Osteoblast (primary cell): ENCODE measurements at regions not wholly inside any gene's neighbourhood (a gene's known extent, or its start where the extent isn't known, plus 50 kb on each side); places are given as distances from the start of the nearest gene placed in this dataset.

Source experiments
- DNase-seq: peaks from one replicate; pipeline ENCODE4 v3.0.0; 2011; ENCODE audit warnings: low spot score, mixed read lengths; ENCODE audit not compliant: insufficient read length; ENCODE audit errors: missing footprints
- H2AFZ ChIP-seq: 2 replicates; pipeline ENCODE4 v1.6.0; 2011; ENCODE audit warnings: mild to moderate bottlenecking, low read length
- H3K27ac ChIP-seq: 2 replicates; pipeline ENCODE4 v1.5.1; 2011; ENCODE audit warnings: mild to moderate bottlenecking, low read depth, low read length, moderate library complexity
- H3K27me3 ChIP-seq: 2 replicates; pipeline ENCODE4 v1.6.0; 2012; ENCODE audit warnings: mild to moderate bottlenecking, control low read depth, inconsistent platforms, low read length, moderate library complexity; ENCODE audit not compliant: insufficient read depth
- H3K36me3 ChIP-seq: 2 replicates; pipeline ENCODE4 v1.5.1; 2011; ENCODE audit warnings: mild to moderate bottlenecking, low read length, control low read depth, moderate library complexity; ENCODE audit not compliant: insufficient read depth
- H3K4me1 ChIP-seq: 2 replicates; pipeline ENCODE4 v1.5.1; 2011; ENCODE audit warnings: mild to moderate bottlenecking, low read length, control low read depth, moderate library complexity; ENCODE audit not compliant: insufficient read depth
- H3K4me2 ChIP-seq: 2 replicates; pipeline ENCODE4 v1.6.0; 2011; ENCODE audit warnings: mild to moderate bottlenecking, low read length; ENCODE audit not compliant: insufficient read depth
- H3K4me3 ChIP-seq: fragments of 200-600 bp; sonication (generic); 3 replicates; pipeline ENCODE4 v1.5.1; 2012; ENCODE audit warnings: mild to moderate bottlenecking, low read length, inconsistent platforms; ENCODE audit not compliant: insufficient read depth
- H3K79me2 ChIP-seq: 2 replicates; pipeline ENCODE4 v1.6.0; 2012; ENCODE audit warnings: mild to moderate bottlenecking, low read length, control low read depth, inconsistent platforms; ENCODE audit not compliant: insufficient read depth
- H3K9me3 ChIP-seq: 2 replicates; pipeline ENCODE4 v1.5.1; 2011; ENCODE audit warnings: low read depth, low read length, control low read depth
- H4K20me1 ChIP-seq: 2 replicates; pipeline ENCODE4 v1.6.0; 2012; ENCODE audit warnings: mild to moderate bottlenecking, low read length, control low read depth; ENCODE audit not compliant: insufficient read depth
- CTCF ChIP-seq: IDR thresholded peaks from 2 replicates; pipeline ENCODE4 v1.5.1; 2011; ENCODE audit warnings: mild to moderate bottlenecking, low read depth, low read length, moderate library complexity; ENCODE audit errors: extremely low read depth

DNA sequence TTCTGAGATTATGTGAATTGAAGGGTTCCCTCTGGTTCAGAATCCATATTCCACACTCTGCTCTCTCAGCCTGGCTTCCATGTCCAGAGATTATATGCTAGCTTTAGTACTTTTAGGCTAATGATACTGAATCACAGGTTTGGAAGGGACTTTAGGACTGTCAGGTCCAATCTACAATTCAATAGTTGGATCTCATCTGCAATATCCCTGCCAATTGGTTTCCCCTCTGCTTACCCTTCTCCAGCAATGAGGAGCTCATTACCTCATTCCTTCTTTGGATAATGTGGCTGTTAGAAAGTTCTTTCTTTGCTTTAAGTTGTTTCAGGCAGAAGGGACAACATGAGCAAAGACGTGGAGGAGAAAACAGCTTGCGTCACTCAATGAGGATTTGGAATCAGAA lies 245.3 kb downstream of the PLPP3 start:
- H3K79me2 ChIP-seq = no peaks in the 10 kb centered on the region
- no peak for DNase-seq
- H3K4me2 ChIP-seq = no peak overlapping the region
- no peak overlapping the region for H2AFZ ChIP-seq
- TF ChIP-seq CTCF = no peak
- H3K27ac ChIP-seq = no peak overlapping the region
- no peaks in the 10 kb centered on the region for H3K27me3 ChIP-seq
- H3K36me3 ChIP-seq = no peaks in the 10 kb centered on the region
- H4K20me1 ChIP-seq = no peaks in the 10 kb centered on the region
- peaks cover 10% of the 10 kb centered on the region for H3K4me1 ChIP-seq
- no peaks in the 10 kb centered on the region for H3K9me3 ChIP-seq
- H3K4me3 ChIP-seq = no peak overlapping the region

GRCh38 chr1:56333461-56333860 lies 245.9 kb downstream of the PLPP3 start:
- Histone ChIP-seq H3K36me3 (no peaks in the 10 kb centered on the region), H3K4me2 (no peak overlapping the region), H3K4me3 (no peak overlapping the region), H2AFZ (no peak overlapping the region), H4K20me1 (no peaks in the 10 kb centered on the region), H3K79me2 (no peaks in the 10 kb centered on the region), H3K9me3 (no peaks in the 10 kb centered on the region), H3K4me1 (peaks cover 14% of the 10 kb centered on the region), H3K27ac (no peak overlapping the region), H3K27me3 (no peaks in the 10 kb centered on the region)
- DNase-seq = no peak
- no peak for TF ChIP-seq CTCF

- Histone ChIP-seq H3K4me3 (no peak overlapping the region), H3K36me3 (no peaks in the 10 kb centered on the region), H3K79me2 (no peaks in the 10 kb centered on the region), H3K27me3 (no peaks in the 10 kb centered on the region), H3K27ac (no peak overlapping the region), H3K4me2 (no peak overlapping the region), H4K20me1 (no peaks in the 10 kb centered on the region), H3K4me1 (peaks cover 14% of the 10 kb centered on the region), H2AFZ (peak overlapping the region; percentile 27), H3K9me3 (no peaks in the 10 kb centered on the region)
- DNase-seq = peak; percentile 27
- TF ChIP-seq CTCF = no peak
Observed at GRCh38 chr1:56331892-56332567, 247.3 kb downstream of the PLPP3 start.

GRCh38 chr1:56331207-56331891 lies 248.0 kb downstream of the PLPP3 start:
- no peak overlapping the region for H2AFZ ChIP-seq
- H4K20me1 ChIP-seq = no peaks in the 10 kb centered on the region
- TF ChIP-seq CTCF = no peak
- peaks cover 17% of the 10 kb centered on the region for H3K4me1 ChIP-seq
- no peak for DNase-seq
- no peak overlapping the region for H3K4me2 ChIP-seq
- no peak overlapping the region for H3K4me3 ChIP-seq
- H3K36me3 ChIP-seq = no peaks in the 10 kb centered on the region
- H3K9me3 ChIP-seq = no peaks in the 10 kb centered on the region
- no peak overlapping the region for H3K27ac ChIP-seq
- H3K27me3 ChIP-seq = no peaks in the 10 kb centered on the region
- no peaks in the 10 kb centered on the region for H3K79me2 ChIP-seq
